H9 (cell line): ENCODE measurements at regions not wholly inside any gene's neighbourhood (a gene's known extent, or its start where the extent isn't known, plus 50 kb on each side); places are given as distances from the start of the nearest gene placed in this dataset.

Source experiments
- DNase-seq: peaks from one replicate; pipeline ENCODE4 v3.0.0-alpha.2; 2017
- H2AFZ ChIP-seq: one replicate; pipeline ENCODE4 v1.6.1; 2013; ENCODE audit warnings: mild to moderate bottlenecking, low read length, control low read depth, moderate library complexity
- H2AK5ac ChIP-seq: 2 replicates; pipeline ENCODE4 v1.6.1; 2013; ENCODE audit warnings: low read length, control low read depth, mixed read lengths; ENCODE audit not compliant: insufficient read length
- H2BK120ac ChIP-seq: one replicate; pipeline ENCODE4 v1.6.1; 2013; ENCODE audit warnings: low read depth, mild to moderate bottlenecking, low read length, control low read depth, inconsistent platforms; ENCODE audit not compliant: poor library complexity, severe bottlenecking
- H2BK12ac ChIP-seq: 2 replicates; pipeline ENCODE4 v1.6.1; 2013; ENCODE audit warnings: low read length, control low read depth, mixed read lengths, low read depth; ENCODE audit not compliant: insufficient read length
- H2BK15ac ChIP-seq: 2 replicates; pipeline ENCODE4 v1.6.1; 2013; ENCODE audit warnings: low read depth, low read length, control low read depth
- H2BK20ac ChIP-seq: one replicate; pipeline ENCODE4 v1.6.1; 2013; ENCODE audit warnings: low read depth, mild to moderate bottlenecking, low read length, control low read depth, inconsistent platforms; ENCODE audit not compliant: poor library complexity, severe bottlenecking
- H2BK5ac ChIP-seq: 2 replicates; pipeline ENCODE4 v1.6.1; 2013; ENCODE audit warnings: low read length, control low read depth, mixed read lengths; ENCODE audit not compliant: insufficient read length
- H3K14ac ChIP-seq: 2 replicates; pipeline ENCODE4 v1.6.1; 2013; ENCODE audit warnings: low read length, control low read depth; ENCODE audit not compliant: insufficient read depth
- H3K18ac ChIP-seq: 2 replicates; pipeline ENCODE4 v1.6.1; 2013; ENCODE audit warnings: low read depth, mild to moderate bottlenecking, mixed read lengths, low read length, control low read depth; ENCODE audit not compliant: insufficient read length
- H3K23ac ChIP-seq: 2 replicates; pipeline ENCODE4 v1.6.1; 2013; ENCODE audit warnings: low read length, control low read depth, mixed read lengths, low read depth; ENCODE audit not compliant: insufficient read length
- H3K23me2 ChIP-seq: 2 replicates; pipeline ENCODE4 v1.6.1; 2013; ENCODE audit warnings: low read depth, mild to moderate bottlenecking, mixed read lengths, low read length, control low read depth; ENCODE audit not compliant: insufficient read length, poor library complexity, severe bottlenecking
- H3K27ac ChIP-seq: 2 replicates; pipeline ENCODE4 v1.5.1; 2013; ENCODE audit warnings: low read length, control low read depth, mixed read lengths, low read depth; ENCODE audit not compliant: insufficient read length
- H3K27me3 ChIP-seq: 2 replicates; pipeline ENCODE4 v1.6.1; 2013; ENCODE audit warnings: low read length, control low read depth, inconsistent platforms; ENCODE audit not compliant: insufficient read depth
- H3K4ac ChIP-seq: 2 replicates; pipeline ENCODE4 v1.6.1; 2013; ENCODE audit warnings: low read depth, mild to moderate bottlenecking, control low read depth, inconsistent platforms, low read length, moderate library complexity
- H3K4me1 ChIP-seq: 2 replicates; pipeline ENCODE4 v1.6.1; 2013; ENCODE audit warnings: low read length, control low read depth, inconsistent platforms; ENCODE audit not compliant: insufficient read depth
- H3K4me2 ChIP-seq: 2 replicates; pipeline ENCODE4 v1.6.1; 2013; ENCODE audit warnings: low read length, control low read depth, mixed read lengths; ENCODE audit not compliant: insufficient read length, insufficient read depth
- H3K56ac ChIP-seq: 2 replicates; pipeline ENCODE4 v1.6.1; 2013; ENCODE audit warnings: low read depth, mild to moderate bottlenecking, mixed read lengths, low read length, control low read depth; ENCODE audit not compliant: insufficient read length
- H3K79me1 ChIP-seq: 2 replicates; pipeline ENCODE4 v1.6.1; 2013; ENCODE audit warnings: low read depth, mild to moderate bottlenecking, moderate library complexity, low read length, control low read depth, inconsistent platforms; ENCODE audit not compliant: insufficient read depth, poor library complexity, severe bottlenecking
- H3K79me2 ChIP-seq: 2 replicates; pipeline ENCODE4 v1.6.1; 2013; ENCODE audit warnings: low read length, control low read depth, inconsistent platforms; ENCODE audit not compliant: insufficient read depth
- H3K9ac ChIP-seq: 2 replicates; pipeline ENCODE4 v1.6.1; 2013; ENCODE audit warnings: low read length, control low read depth, mixed read lengths; ENCODE audit not compliant: insufficient read length; ENCODE audit errors: extremely low read depth
- H3K9me3 ChIP-seq: one replicate; pipeline ENCODE4 v1.6.1; 2013; ENCODE audit warnings: low read depth, low read length, inconsistent platforms; ENCODE audit not compliant: control insufficient read depth
- H3T11ph ChIP-seq: one replicate; pipeline ENCODE4 v1.6.1; 2013; ENCODE audit warnings: mild to moderate bottlenecking, low read length, control low read depth, inconsistent platforms
- H4K20me1 ChIP-seq: one replicate; pipeline ENCODE4 v1.6.1; 2013; ENCODE audit not compliant: control insufficient read depth, insufficient read length, insufficient read depth
- H4K5ac ChIP-seq: 2 replicates; pipeline ENCODE4 v1.6.1; 2013; ENCODE audit warnings: low read depth, mild to moderate bottlenecking, mixed read lengths, low read length, control low read depth; ENCODE audit not compliant: insufficient read length
- H4K8ac ChIP-seq: replicated peaks from 2 replicates; pipeline ENCODE4 v1.6.1; 2013; ENCODE audit warnings: low read length, control low read depth, mixed read lengths, low read depth; ENCODE audit not compliant: insufficient read length
- H4K91ac ChIP-seq: 2 replicates; pipeline ENCODE4 v1.6.1; 2013; ENCODE audit warnings: low read depth, mild to moderate bottlenecking, moderate library complexity, mixed read lengths, low read length, control low read depth; ENCODE audit not compliant: insufficient read length
- H3K27ac Mint-ChIP-seq, 3 experiments: 2 replicates in 2 of 3; 3 replicates in 1 of 3; pipeline ENCODE4 v1.8.0; 2020 to 2021; ENCODE audit warnings: mixed read lengths in 3 of 3, mild to moderate bottlenecking in 1 of 3, moderate library complexity in 1 of 3
- H3K27me3 Mint-ChIP-seq: 2 replicates; pipeline ENCODE4 v1.8.0; 2021; ENCODE audit warnings: low read depth, mild to moderate bottlenecking, moderate library complexity, mixed read lengths
- H3K36me3 Mint-ChIP-seq, 3 experiments: 2 replicates in 2 of 3; 3 replicates in 1 of 3; pipeline ENCODE4 v1.8.0; 2020 to 2021; ENCODE audit warnings: low read depth in 3 of 3, mixed read lengths in 3 of 3; ENCODE audit not compliant: insufficient read depth in 1 of 3
- H3K4me1 Mint-ChIP-seq, 2 experiments: 2 replicates each; pipeline ENCODE4 v1.8.0; 2020; ENCODE audit warnings: mixed read lengths in 2 of 2
- H3K4me3 Mint-ChIP-seq, 2 experiments: 2 replicates in 1 of 2; 3 replicates in 1 of 2; pipeline ENCODE4 v1.8.0; 2020 to 2021; ENCODE audit warnings: mild to moderate bottlenecking in 2 of 2, mixed read lengths in 2 of 2, moderate library complexity in 1 of 2
- H3K9me3 Mint-ChIP-seq, 2 experiments: 2 replicates in 1 of 2; 3 replicates in 1 of 2; pipeline ENCODE4 v1.8.0; 2020; ENCODE audit warnings: mild to moderate bottlenecking in 2 of 2, mixed read lengths in 2 of 2, moderate library complexity in 1 of 2
- CTCF ChIP-seq: fragments of 200-600 bp; sonication (generic); conservative IDR thresholded peaks from 3 replicates; pipeline ENCODE4 v1.8.0; 2021; ENCODE audit warnings: antibody characterized with exemption, mild to moderate bottlenecking
- WGBS: extraction: QIAGEN DNeasy Blood & Tissue Kit; methylation state at CpG from one replicate; pipeline ENCODE4 v1.1.7; 2013; ENCODE audit warnings: missing lambda C conversion rate, low lambda C conversion rate, mixed read lengths; ENCODE audit not compliant: insufficient read length; ENCODE audit errors: extremely low coverage; 5-methylcytosine and 5-hydroxymethylcytosine counted together

GRCh38 chr1:58978096-58978495 lies 194.2 kb upstream of the JUN start:
- no peak overlapping the region for H3K4ac ChIP-seq
- H4K91ac ChIP-seq = no peak overlapping the region
- H3K18ac ChIP-seq = no peak overlapping the region
- no peaks in the 10 kb centered on the region for H3K9me3 Mint-ChIP-seq
- no peaks in the 10 kb centered on the region for H3K79me1 ChIP-seq
- H3K4me1 Mint-ChIP-seq = peaks cover 21 to 25% of the 10 kb centered on the region in 2 experiments
- H4K5ac ChIP-seq = no peak overlapping the region
- no peak overlapping the region for H3K14ac ChIP-seq
- H2BK5ac ChIP-seq = no peak overlapping the region
- H2AFZ ChIP-seq = no peak overlapping the region
- H2BK15ac ChIP-seq = no peak overlapping the region
- no peak overlapping the region for H3K27ac Mint-ChIP-seq
- no peaks in the 10 kb centered on the region for H3K27me3 ChIP-seq
- H2AK5ac ChIP-seq = no peak overlapping the region
- no peak overlapping the region for H4K8ac ChIP-seq
- no peak overlapping the region for H3K9ac ChIP-seq
- H3K27me3 Mint-ChIP-seq = peaks cover 2% of the 10 kb centered on the region
- H3K27ac ChIP-seq = no peak overlapping the region
- H3K36me3 Mint-ChIP-seq = no peaks in the 10 kb centered on the region; a peak in 1 of 7 replicates
- H4K20me1 ChIP-seq = no peaks in the 10 kb centered on the region
- H3K79me2 ChIP-seq = no peaks in the 10 kb centered on the region
- H3K9me3 ChIP-seq = no peaks in the 10 kb centered on the region
- no peak overlapping the region for H2BK20ac ChIP-seq
- TF ChIP-seq CTCF = no peak
- H2BK12ac ChIP-seq = no peak overlapping the region
- no peak overlapping the region for H2BK120ac ChIP-seq
- no peak for DNase-seq
- H3K4me1 ChIP-seq = peaks cover 10% of the 10 kb centered on the region
- no peak overlapping the region for H3T11ph ChIP-seq
- H3K56ac ChIP-seq = no peak overlapping the region
- H3K4me2 ChIP-seq = no peak overlapping the region
- no peak overlapping the region for H3K23ac ChIP-seq
- no peaks in the 10 kb centered on the region for H3K23me2 ChIP-seq
- whole genome bisulfite sequencing = no CpG with 5 or more reads among the region's 2 CpGs
- no peak overlapping the region for H3K4me3 Mint-ChIP-seq
